GM20431 (cell line): ENCODE measurements at regions not wholly inside any gene's neighbourhood (a gene's known extent, or its start where the extent isn't known, plus 50 kb on each side); places are given as distances from the start of the nearest gene placed in this dataset.
"Not testable (repeated sequence)": the region's sequence is repeated elsewhere in the genome, so short reads cannot be mapped to it uniquely, and the experiment has no call there.

Source experiments
- in situ Hi-C: fragments of 300-500 bp; cut with MseI, MboI; formaldehyde crosslinking; loops from one replicate; pipeline ENCODE4 v1.15.0; 2020; ENCODE audit warnings: low sequenced_read_pairs; ENCODE audit not compliant: unreplicated experiment

- in situ Hi-C loops, result no loop called here
Measured at GRCh38 chr3:15979900-15980299, 182.1 kb upstream of the ANKRD28 start.

- in situ Hi-C loops, result no loop called here
Measured at GRCh38 chr3:15982243-15982642, 184.5 kb upstream of the ANKRD28 start.

DNA sequence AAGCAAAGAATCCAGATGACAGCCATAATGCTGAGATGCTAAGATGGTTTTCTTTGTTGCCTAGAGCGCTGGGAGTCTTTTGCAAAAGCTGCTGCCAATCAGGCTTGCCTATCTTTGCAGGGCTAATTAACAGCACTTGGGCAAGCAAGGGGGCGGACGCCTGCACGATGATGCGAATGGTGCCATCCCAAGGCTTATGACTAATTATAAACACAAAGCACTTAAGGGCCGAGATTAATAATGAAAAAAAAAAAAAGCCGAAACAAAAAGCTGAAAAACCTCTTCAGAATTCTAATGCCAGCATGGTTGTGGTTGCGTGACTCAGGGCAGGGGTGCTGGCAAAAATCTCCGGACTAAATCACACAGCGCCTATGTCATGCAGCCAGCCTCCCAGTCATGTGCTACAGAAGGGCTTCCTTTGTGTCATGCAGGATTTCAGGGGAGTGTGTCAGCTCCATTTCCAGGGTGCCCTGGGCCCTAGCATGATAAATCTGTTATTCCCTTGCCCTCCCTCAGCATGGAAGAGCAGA lies 185.0 kb upstream of the ANKRD28 start:
- in situ Hi-C loops, result no loop called here

- in situ Hi-C loops, result no loop called here
Measured at GRCh38 chr3:15983232-15983631, 185.5 kb upstream of the ANKRD28 start.

- in situ Hi-C loops, result no loop called here
Measured at GRCh38 chr3:15983693-15984092, 185.9 kb upstream of the ANKRD28 start.

DNA sequence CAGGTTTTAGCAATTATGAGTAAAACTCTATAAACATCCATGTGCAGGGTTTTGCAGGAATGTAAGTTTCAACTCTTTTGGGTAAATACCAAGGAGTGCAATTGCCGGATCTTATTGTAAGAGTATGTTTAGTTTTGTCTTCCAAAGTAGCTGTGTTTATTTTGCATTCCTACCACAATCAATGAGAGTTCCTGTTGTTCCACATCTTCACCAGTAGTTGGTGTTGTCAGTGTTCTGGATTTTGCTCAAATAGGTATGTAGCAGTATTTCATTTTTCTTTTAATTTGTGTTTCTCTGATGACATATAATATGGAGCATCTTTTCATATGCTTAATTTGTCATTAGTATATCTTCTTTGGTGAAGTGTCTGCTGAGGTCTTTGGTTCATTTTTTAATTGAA lies 185.1 kb upstream of the GALNT15 start:
- in situ Hi-C loops, result no loop called here

DNA sequence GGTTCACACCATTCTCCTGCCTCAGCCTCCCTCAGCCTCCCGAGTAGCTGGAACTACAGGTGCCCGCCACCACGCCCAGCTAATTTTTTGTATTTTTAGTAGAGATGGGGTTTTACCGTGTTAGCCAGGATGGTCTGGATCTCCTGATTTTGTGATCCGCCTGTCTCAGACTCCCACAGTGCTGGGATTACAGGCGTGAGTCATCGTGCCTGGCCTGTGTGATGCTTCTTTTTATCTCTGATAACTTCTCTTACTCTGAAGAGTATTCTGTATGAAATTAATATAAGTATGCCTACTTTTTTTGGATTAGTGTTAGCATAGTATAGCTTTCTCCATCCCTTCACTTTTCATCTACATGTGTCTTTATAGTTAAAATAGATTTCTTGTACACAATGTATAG lies 180.8 kb upstream of the GALNT15 start:
- in situ Hi-C loops, result not testable (repeated sequence)

GRCh38 chr3:15996496-15996895 lies 178.0 kb upstream of the GALNT15 start:
- in situ Hi-C loops, result not testable (repeated sequence)

DNA sequence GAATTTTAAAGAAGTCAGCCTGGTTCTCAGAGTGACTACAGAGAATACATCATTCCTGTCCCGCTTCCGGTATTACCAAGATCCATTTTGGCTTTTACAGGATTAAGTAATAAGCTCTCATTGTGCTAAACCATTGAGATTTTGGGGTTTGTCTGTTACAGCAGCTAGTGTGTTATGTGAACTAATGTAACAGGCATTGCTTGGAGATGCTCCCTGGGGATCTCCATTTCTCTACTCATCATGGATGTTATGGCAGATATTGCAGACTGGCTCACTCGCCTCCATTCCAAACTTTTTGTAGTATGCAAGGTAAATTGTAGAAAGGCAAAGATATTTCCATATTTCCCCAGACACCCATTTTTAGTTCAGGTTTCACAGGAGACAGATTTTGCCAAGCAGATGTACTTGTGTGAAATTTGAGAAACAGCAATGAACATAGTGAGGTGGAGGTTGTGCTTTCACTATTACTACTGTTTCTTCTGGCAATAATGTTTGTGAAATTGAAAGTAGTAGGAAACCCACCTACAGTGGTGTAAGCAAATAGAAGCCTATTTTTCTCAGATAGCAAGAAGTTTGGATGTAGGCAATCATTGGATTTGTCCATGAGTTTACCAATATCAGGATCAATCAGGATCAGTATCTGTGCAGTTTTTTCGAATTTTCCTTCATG lies 177.1 kb upstream of the GALNT15 start:
- in situ Hi-C loops, result no loop called here

DNA sequence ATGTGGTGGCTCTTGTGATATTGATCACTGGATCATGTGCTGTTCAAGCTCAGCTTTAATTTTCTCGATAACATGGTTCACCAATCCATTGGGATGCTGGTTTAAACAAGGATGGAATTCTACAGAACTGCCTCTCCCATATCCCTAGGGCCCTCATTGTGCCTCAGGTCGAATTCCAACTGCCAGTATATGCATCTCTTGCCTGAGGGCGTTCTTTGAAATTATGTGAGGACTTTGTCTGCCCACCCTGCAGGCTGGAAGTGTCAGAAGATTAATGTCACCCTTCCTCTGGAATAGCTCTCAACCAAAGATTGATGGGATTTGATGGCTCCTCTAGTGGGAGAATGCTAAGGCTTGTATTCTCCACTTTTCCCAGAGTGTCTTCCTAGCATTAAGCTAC lies 175.6 kb upstream of the GALNT15 start:
- in situ Hi-C loops, result no loop called here

GRCh38 chr3:16004812-16005211 lies 169.7 kb upstream of the GALNT15 start:
- in situ Hi-C loops, result no loop called here

- in situ Hi-C loops, result no loop called here
Measured at GRCh38 chr3:16011376-16011775, 163.1 kb upstream of the GALNT15 start.

DNA sequence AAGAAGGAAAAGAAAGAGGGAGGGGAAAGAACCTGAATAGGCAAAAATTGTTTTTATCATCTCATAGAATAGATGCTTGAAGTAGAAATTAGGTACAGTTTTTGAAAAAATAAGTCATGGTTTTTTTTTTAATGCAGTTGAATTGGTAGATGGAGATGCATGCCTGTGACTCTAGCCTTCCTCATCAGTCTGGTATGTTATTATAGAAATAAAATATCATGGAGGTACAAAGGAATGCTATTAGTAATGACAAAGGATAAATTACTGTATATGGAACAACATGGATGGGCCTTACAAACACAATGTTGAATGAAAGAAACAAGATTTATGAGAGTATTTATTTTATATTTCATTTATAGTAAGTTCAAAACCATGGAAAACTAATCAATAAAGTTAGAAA lies 162.4 kb upstream of the GALNT15 start:
- in situ Hi-C loops, result no loop called here

GRCh38 chr3:16013568-16013967 lies 160.9 kb upstream of the GALNT15 start:
- in situ Hi-C loops, result no loop called here

- in situ Hi-C loops, result not testable (repeated sequence)
Measured at GRCh38 chr3:16021801-16022200, 152.7 kb upstream of the GALNT15 start.

GRCh38 chr3:16023881-16024280 lies 150.6 kb upstream of the GALNT15 start:
- in situ Hi-C loops, result not testable (repeated sequence)

- in situ Hi-C loops, result no loop called here
Measured at GRCh38 chr3:16024548-16024947, 149.9 kb upstream of the GALNT15 start.

DNA sequence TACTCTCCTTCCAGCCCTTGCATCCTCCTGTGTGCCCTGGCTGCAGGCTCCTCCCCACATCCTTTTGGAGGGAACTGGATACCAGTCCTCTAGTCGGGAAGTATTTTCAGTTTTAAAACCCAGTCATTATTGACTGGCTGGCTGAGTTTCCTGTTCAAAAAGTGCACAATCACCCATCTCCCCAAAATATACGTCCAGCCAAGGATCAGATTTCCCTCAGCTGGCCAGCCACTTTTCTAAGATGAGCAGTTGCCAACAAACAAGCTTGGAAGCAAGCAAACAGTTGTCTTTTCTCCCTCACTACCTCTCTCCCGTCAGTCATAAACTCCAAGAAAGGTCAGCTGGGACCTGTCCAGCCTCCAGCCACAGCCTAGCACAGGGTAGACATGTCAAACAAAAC lies 147.7 kb upstream of the GALNT15 start:
- in situ Hi-C loops, result no loop called here

DNA sequence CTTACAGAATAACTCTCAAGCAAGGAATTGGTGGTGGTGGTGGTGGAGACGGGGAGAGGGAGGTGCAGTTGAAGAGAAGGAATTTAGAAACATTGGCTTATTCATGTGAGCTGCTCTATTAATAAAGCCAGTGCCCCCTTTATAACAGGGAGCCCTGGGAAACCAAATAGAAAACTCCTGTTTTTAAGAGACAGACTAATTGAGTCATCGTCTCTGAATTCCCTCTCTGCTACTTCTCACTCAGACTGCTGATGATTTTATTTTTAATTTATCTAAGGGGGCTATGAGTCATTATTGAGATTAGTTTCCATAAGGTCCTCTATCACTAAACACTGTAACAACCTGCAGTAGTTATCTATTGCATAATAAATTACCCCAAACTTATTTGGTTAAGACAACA lies 145.9 kb upstream of the GALNT15 start:
- in situ Hi-C loops, result no loop called here

DNA sequence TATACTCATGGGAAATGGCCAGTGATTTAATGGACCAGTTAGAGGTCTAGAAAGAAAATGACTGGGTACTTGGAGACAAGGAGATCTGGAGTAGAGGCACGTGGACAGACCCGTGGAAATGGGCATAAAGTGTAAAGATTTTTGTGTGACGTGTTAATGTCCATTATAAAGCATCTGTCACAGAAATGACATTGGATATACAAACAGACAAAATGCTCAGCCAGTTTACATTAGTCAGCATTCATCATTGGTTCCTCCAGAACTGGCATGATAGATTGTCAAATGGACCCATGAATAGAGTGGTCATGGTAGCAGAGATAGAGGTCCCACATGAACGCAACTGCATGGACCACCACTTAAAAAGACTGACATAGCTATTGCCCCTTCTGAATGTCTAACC lies 144.1 kb upstream of the GALNT15 start:
- in situ Hi-C loops, result no loop called here

GRCh38 chr3:16031434-16031833 lies 143.0 kb upstream of the GALNT15 start:
- in situ Hi-C loops, result no loop called here
